Esophagus muscularis mucosa (tissue), 4 donors: ENCODE measurements at regions not wholly inside any gene's neighbourhood (a gene's known extent, or its start where the extent isn't known, plus 50 kb on each side); places are given as distances from the start of the nearest gene placed in this dataset.

ENCODE experiments used
- EP300 ChIP-seq: sonication (generic); formaldehyde crosslinking; IDR thresholded peaks from one replicate; pipeline ENCODE4 v1.6.1; 2017; ENCODE audit warnings: antibody characterized with exemption
- POLR2A ChIP-seq: fragments of 450-650 bp; IDR thresholded peaks from one replicate; pipeline ENCODE4 v1.6.1; 2017; ENCODE audit warnings: antibody characterized with exemption, moderate library complexity, mild to moderate bottlenecking, low read depth
- POLR2AphosphoS5 ChIP-seq, 2 donors: sonication (generic); formaldehyde crosslinking; IDR thresholded peaks; one replicate each; pipeline ENCODE4 v1.6.1; 2017; ENCODE audit warnings: antibody characterized with exemption in 2 of 2
- TF ChIP-seq, protein P1 (sequence below), 3 experiments: fragments of 200-600 bp in 2 of 3; fragments of 450-650 bp in 1 of 3; sonication (generic) in 2 of 3; IDR thresholded peaks; one replicate each; pipeline ENCODE4 v1.5.1; 2017 to 2019; ENCODE audit warnings: antibody characterized with exemption in 3 of 3, mild to moderate bottlenecking in 2 of 3, moderate library complexity in 1 of 3

DNA sequence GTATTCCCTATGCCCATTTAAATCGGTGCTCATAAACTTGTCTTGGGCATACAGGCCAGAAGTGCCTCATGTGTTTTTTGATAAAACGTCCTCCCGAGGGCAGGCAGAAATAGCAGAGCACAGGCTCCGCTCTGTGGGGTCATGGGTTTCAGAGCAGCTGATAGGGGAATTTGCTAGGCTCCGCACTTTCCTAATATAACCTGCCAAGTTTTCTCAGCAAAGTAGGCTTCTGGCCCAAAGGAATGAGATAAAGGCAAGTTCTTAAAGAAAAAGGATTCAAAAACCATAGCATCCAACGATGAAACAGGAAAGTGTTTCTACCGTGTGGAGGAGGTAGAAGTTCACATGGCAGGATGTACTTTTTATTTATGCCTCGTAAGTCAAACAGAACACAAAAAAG lies 69.8 kb upstream of the RALGAPA2 start:
- TF ChIP-seq, protein P1, sequence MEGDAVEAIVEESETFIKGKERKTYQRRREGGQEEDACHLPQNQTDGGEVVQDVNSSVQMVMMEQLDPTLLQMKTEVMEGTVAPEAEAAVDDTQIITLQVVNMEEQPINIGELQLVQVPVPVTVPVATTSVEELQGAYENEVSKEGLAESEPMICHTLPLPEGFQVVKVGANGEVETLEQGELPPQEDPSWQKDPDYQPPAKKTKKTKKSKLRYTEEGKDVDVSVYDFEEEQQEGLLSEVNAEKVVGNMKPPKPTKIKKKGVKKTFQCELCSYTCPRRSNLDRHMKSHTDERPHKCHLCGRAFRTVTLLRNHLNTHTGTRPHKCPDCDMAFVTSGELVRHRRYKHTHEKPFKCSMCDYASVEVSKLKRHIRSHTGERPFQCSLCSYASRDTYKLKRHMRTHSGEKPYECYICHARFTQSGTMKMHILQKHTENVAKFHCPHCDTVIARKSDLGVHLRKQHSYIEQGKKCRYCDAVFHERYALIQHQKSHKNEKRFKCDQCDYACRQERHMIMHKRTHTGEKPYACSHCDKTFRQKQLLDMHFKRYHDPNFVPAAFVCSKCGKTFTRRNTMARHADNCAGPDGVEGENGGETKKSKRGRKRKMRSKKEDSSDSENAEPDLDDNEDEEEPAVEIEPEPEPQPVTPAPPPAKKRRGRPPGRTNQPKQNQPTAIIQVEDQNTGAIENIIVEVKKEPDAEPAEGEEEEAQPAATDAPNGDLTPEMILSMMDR (IDR thresholded peaks at IDR 0.05), result no peak
- no peak for TF ChIP-seq POLR2A
- TF ChIP-seq POLR2AphosphoS5 (IDR thresholded peaks at IDR 0.05), result no peak
- no peak for TF ChIP-seq EP300
